PC-3 (cell line): ENCODE measurements at regions not wholly inside any gene's neighbourhood (a gene's known extent, or its start where the extent isn't known, plus 50 kb on each side); places are given as distances from the start of the nearest gene placed in this dataset.

Experiments
- CTCF ChIP-seq: fragments of 300-600 bp; sonication (generic); conservative IDR thresholded peaks from 2 replicates; pipeline ENCODE4 v1.5.1; 2017; ENCODE audit warnings: antibody characterized with exemption, low read depth, mild to moderate bottlenecking, low read length
- EZH2 ChIP-seq: fragments of 300-600 bp; sonication (generic); IDR thresholded peaks from one replicate; pipeline ENCODE4 v1.6.1; 2017; ENCODE audit warnings: antibody characterized with exemption, mild to moderate bottlenecking, low read length; ENCODE audit not compliant: unreplicated experiment
- EZH2phosphoT487 ChIP-seq: fragments of 300-600 bp; sonication (generic); IDR thresholded peaks from 2 replicates; pipeline ENCODE4 v1.6.1; 2018; ENCODE audit warnings: mild to moderate bottlenecking, antibody characterized with exemption, low read length, borderline replicate concordance

- TF ChIP-seq EZH2phosphoT487 (no peak), CTCF (no peak), EZH2 (no peak)
Measured at GRCh38 chr4:126756050-126756829, 876.5 kb upstream of the INTU start.
